Ishikawa (cell line): ENCODE measurements at regions not wholly inside any gene's neighbourhood (a gene's known extent, or its start where the extent isn't known, plus 50 kb on each side); places are given as distances from the start of the nearest gene placed in this dataset.

Experiments used
- CEBPB ChIP-seq: IDR thresholded peaks from 2 replicates; pipeline ENCODE4 v1.6.1; 2012
- EGR1 ChIP-seq: IDR thresholded peaks from 2 replicates; pipeline ENCODE4 v1.6.1; 2012
- FOXM1 ChIP-seq: IDR thresholded peaks from 2 replicates; pipeline ENCODE4 v1.6.1; 2012; ENCODE audit warnings: low read depth, borderline replicate concordance
- REST ChIP-seq: IDR thresholded peaks from 2 replicates; pipeline ENCODE4 v1.6.1; 2012; ENCODE audit warnings: low read depth, mild to moderate bottlenecking

- TF ChIP-seq EGR1, result no peak
- TF ChIP-seq FOXM1, result no peak
- TF ChIP-seq CEBPB, result no peak
- TF ChIP-seq REST, result no peak
These were observed 704.3 kb downstream of the SLITRK1 start for GRCh38 chr13:83178008-83178407.
